HG02885 (cell line): ENCODE measurements at regions not wholly inside any gene's neighbourhood (a gene's known extent, or its start where the extent isn't known, plus 50 kb on each side); places are given as distances from the start of the nearest gene placed in this dataset.
"Not testable (repeated sequence)": the region's sequence is repeated elsewhere in the genome, so short reads cannot be mapped to it uniquely, and the experiment has no call there.

Experiments used
- ATAC-seq: cut with Tn5 transposase; IDR thresholded peaks from one replicate; pipeline ENCODE4 v1.9.1; 2021; ENCODE audit warnings: mild to moderate bottlenecking; ENCODE audit not compliant: unreplicated experiment, poor library complexity

DNA sequence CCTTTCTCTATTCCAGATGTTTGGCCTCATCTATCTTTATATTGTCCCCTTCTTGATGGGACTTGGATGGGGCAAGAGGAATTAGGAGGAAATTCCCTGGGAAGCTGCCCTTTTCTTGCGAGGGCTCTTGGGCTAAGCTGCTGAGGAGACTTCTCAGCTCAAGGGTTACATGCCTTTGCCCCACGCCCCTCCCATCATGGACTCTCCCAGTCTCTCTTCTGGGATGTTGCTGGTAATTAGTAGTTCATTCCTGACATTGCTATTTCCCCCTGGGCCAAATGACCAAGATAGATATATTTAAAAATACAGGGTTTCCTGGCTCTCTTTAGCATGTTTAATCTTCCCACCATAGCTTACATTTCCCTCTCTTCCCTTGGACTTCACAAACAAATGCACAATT is 90.6 kb upstream of the RALGPS2 start:
- ATAC-seq, result no peak

DNA sequence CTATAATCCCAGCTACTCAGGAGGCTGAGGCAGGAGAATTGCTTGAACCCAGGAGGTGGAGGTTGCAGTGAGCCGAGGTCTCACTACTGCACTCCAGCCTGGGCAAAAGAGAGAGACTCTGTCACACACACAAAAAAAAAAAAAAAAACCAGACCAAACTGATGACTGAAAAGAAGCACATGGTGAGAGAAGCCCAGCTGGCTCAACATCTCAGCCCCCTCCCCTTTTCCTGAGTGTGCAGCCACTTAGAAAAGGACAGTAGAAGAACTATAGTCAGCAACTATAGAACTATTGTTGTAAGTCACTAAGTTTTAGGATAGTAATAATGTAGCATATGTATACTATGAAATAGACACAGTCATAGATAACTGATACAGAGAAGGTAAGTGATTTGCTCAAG is 87.2 kb upstream of the RALGPS2 start:
- ATAC-seq, result no peak

DNA sequence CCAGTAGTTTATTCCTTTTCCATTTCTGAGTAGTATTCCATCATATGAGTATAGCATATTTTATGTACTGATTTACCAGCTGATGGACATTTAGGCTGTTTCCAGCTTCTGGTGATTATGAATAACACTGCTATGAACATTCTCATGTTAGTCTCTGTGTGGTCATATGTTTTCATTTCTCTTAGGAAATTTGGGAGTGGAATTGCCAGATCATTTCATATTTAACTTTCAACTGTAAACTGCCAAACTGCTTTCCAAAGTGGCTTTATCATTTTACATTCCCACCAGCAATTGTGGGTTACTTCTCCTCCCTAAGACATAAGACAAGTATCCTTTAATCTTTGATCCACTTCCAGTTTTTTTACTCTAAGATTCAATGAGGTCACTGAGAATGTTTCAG is 85.7 kb upstream of the RALGPS2 start:
- ATAC-seq, result no peak

DNA sequence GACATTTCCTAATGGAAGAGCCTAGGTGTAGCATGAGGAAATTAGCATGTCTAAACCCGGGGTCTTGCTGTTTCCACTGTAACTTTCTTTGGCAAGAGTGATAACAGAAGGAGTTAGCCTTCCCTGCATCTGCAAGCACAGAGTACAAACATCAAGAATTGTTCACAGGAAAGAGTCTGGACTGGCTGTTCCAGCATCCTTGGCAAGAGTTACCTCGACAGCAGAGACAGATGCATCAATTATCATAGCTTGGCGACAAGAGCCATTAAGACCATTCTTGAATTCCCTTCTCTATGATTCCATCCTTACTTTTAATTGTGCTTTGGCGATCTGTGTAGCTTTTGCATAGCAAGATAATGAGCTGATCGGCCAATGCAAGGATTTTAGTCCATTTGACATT is 82.8 kb upstream of the RALGPS2 start:
- no peak for ATAC-seq

DNA sequence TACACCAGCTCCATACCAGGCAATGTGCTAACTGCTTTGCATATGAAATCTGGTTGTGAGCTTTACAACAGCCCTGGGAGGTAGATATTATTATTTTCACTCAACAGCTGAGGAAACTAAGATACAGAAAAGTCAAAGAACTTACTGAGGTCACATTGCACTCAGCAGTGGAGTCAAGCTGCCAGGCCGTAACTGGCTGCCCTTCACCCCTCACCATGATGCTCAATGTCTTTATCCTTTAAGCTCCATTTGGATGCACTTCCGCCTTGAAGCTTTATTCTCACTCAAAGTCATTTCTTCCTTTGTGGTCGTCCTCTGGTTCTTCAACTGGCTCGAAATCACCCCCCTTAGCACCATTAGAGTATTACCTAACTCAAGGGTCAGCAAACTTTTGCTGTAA is 81.7 kb upstream of the RALGPS2 start:
- ATAC-seq, result no peak

DNA sequence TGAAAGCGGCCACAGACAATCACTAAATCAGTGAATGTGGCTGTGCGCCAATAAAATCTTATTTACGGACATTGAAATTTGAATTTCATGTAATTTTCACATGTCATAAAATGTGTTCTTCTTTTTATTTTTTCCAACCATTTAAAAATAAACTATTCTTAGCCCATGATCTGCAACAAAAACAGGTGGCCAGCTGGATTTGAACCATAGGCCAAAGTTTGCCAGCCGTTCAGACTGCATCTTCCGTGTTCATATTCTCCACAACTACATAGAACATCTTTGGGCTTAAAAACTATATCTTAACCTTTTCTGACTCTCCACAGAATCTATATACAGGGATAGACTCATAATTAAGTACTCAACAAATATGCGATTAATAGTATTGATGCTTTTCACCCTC is 81.2 kb upstream of the RALGPS2 start:
- ATAC-seq, result no peak

DNA sequence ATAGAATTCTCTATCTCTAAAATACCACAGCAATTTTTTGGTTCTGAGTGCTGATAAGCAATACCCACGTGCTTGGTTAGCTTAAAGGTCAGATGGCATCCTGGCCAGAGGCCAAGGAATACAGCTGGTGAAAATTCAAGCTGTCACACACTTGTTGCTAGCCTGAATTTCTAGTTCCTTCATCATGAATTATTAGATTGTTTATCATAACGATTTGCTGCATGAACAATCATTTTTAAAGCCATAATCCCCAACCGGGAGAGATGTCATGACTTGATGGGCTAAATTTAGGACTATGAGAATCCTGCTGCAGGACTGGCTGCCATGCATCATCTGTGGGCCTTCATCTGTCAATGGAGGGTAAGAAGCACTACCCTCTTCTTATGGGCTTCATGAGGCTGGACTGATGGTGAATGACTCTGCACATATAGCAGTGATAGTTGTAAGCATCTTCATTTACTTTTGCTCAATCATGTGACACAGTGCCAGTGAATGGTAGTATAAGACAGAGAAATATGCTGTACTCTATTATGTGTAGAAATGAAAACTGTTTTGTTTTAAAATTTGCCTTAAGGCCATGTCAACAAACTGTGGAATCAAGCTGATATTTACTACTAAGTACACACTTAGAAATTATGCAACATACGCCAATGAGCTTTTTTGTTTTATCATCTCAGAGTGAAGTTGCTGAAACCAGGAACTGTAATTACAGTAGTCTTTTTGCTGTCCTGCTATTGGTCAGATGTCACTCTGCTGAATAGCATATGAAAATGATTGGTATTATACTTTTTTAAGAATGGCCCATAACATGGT is 80.5 kb upstream of the RALGPS2 start:
- ATAC-seq, result no peak

DNA sequence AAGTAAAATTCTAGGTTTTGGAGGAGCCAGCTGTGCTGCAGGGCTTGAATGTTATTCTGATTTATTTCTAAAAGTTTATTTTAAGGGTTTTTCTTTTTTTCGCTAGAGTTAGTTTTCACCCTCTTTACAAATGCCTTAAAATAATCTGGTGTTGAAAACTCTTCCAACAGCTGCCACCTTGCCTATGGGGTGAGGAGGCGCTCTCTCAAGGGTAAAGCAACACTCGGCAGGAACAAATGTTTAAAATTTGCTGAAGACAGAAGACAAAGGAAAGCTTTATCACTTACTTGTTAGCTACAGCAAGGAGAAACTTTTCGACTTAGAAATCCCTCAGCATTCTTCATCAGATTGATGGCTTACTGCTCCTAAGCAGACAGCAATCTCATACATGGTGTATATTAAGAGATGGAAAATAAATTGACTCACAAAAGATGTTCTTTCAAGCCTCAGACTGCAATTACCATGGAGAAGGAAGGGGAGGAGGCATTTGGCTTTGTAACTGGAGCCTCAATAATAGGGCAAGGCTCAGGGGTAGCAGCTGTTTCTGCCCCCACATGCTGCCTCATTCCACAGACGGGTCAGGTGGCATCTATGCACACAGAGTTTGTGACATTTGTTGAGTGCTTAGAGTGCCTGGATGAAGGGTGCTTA is 79.8 kb upstream of the RALGPS2 start:
- no peak for ATAC-seq

DNA sequence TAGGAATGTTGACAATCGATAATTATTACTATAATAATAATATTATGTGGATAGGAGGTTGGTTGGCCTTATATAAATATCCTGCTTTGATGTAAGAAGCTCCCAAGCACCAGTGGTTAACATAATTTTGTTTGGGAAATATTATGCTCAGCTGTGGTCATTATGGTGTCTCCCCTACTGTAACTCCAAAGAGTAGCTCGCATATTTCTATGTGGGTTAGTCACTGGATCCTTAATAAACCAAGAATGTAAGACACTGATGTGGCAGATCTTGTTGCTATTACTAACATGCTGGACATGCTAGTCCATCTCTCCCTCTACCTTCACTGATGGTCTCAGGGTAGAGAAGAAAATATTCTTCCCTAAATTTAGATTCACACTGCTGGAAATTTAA is 79.2 kb upstream of the RALGPS2 start:
- ATAC-seq, result no peak

DNA sequence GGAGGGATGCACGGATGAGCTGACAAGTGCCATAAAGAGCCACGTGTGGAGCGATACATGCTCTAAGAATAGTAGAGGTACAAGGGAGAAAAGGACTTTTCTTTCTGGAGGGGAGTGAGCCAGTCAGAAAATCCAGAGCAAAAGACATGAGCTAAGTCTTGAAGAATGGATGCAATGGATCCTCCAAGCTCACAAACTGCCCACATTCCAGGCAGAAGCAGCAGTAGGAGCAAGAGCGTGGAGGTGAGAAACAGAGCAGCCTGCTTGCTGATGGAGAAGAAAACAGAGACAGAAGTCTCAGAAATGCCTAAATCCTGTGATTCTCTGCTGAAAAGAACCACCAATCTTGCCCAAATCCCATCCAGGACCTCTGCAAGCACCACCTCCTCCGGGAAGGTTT is 78.2 kb upstream of the RALGPS2 start:
- ATAC-seq, result no peak

DNA sequence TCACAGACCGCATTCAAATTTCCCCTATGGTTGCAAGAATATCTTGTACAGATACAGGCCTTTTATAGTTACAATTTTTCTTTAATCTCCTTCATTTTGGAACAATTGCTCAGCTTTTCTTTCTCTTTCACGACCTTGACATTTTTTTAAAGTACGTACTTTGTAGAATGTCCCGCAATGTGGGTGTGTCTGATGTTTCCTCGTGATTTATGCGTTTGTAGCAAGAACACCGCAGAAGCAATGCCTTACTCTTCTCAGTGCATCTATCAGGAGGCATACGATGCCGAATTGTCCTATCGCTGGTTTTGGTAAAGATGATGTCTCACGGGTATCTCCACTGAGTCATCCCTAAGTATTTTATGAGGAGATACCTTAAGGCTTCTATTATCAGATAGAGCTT is 76.9 kb upstream of the RALGPS2 start:
- no peak for ATAC-seq

DNA sequence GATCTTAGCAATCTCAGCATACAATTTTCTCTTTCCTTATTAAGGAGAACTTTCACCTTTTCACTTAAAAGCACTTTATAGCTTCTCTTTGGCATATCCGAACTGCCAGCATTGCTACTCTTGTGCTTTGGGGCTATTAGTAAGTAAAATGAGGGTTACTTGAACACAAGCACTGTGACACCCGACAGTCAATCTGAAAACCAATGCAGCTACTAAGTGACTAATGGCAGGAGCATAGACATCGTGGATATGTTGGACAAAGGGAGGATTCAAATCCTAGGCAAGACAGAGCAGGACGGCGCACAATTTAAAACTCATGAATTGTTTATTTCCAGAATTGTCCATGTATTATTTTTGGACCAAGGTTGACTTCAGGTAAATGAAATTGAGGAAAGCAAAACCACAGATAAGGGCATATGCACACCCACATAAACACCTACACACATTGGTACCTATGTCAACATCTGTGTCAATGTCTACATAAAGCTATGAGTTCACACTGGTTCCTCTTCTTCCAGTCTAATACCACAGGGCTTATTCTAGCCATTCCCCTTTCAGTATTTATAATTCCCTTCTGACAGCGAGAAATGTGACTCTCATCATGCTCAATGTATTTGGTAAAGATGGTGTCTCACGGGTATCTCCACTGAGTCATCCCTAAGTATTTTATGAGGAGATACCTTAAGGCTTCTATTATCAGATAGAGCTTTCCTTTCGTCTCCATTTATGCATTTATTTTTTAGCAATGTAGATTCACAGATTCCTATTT is 75.3 kb upstream of the RALGPS2 start:
- no peak for ATAC-seq

DNA sequence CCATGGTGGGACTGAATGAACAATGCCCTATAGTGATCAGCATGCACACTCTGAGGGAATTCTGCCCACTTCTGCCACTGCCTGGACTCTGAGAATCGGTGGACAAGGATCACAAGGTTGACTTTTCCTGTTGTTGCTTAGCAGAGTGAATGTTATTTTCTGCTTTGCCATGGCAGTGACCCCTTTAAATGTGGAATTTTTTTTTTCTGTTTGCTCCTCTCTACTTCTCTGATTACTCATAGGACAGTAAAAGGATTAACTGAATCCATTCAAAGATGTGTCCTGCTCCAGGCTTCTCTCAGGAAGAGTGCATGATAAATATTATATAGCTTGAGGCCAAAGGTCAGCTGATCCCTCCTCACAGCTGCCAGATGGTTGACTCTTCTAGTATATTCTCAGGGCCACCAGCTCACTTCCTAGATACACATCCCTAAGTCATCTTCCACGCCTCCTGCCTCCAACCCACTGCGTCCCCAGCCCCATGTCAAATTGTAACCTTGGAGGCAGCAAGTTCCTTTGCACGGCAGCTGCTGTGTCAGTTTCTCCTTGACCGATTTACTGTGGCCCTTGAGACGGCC is 74.0 kb upstream of the RALGPS2 start:
- ATAC-seq, result no peak

DNA sequence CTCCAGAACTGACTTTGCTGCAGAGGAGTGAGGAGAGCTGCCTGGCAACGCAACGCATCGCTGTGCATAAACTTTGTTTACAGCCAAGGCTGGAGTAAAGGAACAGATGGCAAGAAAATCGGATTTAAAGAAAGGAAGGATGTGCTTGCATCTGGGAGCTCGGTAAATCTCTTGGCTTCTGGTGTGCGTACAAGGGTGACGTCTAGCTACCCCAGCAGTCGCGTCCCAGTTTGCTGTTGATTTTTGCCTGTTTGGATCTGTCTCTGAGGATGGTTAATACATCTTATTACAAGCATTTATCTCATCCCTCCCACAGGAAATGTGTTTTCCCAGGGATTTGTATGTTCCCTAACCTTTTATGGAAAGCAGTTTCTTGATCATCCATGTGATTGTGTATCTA is 73.3 kb upstream of the RALGPS2 start:
- no peak for ATAC-seq

DNA sequence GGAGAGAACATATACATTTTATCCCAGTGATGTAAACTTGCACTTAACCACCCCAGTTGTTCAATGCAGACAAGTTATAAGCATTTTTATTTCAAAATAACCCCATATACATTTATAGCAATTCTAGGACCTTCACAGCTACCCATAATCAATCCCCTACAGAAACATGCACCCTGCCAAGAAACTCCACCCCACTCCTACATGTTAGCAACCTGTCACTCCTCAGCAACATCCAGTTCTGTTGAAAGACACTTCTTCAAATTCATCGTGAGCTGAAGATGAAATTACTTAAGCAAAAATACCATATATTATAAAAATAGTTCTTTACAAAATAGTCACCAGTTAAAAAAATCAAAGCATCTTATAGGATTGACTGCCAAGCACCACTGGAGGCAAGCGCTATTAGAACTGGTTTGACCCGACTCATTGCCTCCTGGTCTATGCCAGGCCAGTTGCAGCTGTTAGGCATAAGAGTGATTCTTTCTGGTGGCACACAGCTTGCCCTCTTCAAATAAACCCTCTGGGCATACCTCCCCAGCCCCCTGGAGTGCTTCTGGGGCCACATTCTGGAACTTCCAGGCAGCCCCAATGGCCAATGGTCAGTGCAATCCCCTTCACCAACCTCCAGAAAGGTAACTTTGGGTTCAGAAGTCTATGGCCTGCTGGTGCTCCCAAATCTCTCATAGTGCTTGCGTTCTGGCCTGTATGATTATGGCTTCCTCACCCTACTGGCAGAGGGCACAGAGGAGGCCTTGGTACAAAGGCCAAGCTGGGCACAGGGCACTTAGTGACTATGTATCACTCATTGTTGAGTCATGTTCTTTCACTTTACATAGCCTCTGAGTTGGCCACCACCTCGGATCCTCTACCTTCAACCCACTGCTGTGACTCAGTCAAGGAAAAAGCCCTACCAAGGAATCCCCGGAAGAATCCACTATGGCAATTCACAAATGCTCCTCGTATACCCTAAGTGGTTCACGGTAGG is 72.2 kb upstream of the RALGPS2 start:
- no peak for ATAC-seq

DNA sequence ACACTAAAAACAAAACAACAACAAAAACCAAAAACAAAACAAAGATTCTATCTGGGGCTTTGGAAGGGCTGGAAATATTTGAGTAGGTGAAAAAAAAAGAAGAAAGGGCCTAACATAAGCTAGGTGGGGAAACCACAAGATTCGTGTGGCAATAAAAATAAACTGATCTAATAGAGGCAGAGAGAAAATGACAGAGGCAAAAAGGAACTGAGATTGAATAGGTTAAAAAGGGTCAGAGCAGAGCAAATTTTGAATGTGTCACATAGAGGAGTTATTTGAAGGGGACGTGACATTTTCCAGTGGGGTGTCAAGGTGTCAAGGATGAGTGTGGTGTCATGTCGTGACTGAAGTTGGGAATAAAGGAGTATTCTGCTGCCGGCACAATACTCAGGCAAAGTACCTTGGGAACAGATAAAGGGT is 65.2 kb upstream of the RALGPS2 start:
- peak; percentile 78 for ATAC-seq

DNA sequence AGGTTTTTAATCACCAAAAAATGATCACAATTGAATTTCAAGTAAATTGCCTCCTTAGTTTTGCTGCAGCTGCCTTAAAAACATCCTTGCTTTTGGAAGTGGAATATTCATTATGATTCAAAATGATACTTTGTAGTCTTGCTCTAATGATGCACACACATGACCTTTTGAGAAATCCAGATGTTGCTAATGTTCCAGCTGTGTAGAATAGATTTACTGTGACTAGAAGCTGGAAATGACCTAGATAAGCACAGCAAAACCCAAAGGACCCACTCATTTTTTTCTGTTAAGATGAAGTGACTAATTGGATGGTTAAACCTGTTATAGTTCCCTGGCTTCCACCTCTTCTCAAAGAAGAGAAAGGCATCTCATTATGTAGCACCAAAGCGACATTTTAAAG is 64.6 kb upstream of the RALGPS2 start:
- ATAC-seq, result peak; percentile 27

DNA sequence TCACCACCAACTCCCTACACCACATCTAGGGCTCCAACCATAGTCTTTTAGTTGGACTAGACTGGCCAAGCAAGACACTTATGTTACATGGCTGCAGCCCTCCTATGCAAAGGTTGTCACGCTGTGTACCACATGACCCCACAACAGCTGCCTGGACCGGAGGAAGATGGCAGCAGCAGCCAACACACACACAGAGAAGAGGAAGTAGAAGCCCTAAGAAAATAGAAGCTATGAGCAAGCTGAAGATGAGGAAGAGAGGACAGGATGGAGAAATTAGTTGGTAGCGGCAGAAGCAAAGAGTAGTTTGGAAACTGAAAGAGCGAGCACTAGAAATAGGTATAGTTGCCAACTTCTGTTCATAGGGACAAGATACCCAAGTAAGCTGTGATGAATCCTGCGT is 60.8 kb upstream of the RALGPS2 start:
- peak; percentile 75 for ATAC-seq

DNA sequence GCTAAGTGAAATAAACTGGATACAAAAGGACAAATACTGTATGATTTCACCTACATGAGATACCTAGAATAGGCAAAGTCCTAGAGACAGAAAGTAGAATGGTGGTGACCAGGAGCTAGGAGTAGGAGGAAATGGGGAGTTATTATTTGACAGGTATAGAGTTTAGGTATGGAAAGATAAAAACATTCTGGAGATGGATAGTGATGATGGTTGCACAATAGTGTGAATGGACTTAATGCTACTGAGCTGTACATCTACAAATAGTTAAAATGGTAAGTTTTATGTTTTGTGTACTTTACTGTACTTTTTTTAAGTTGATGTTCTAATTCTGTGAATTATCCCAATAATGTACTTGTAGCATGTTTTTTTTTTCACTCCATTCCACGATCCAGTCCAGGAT is 59.5 kb upstream of the RALGPS2 start:
- no peak for ATAC-seq

DNA sequence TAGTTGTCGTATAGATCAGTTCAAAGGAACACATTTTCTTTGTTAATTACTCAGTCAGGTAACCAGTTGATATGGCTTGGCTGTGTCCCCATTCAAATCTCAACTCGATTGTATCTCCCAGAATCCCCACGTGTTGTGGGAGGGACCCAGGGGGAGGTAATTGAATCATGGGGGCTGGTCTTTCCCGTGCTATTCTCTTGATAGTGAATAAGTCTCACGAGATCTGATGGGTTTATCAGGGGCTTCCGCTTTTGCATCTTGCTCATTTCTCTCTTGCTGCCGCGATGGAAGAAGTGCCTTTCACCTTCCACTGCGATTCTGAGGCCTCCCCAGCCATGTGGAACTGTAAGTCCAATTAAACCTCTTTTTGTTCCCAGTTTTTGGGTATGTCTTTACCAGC is 58.2 kb upstream of the RALGPS2 start:
- not testable (repeated sequence) for ATAC-seq
